OCI-M1 (cell line): ENCODE measurements at regions not wholly inside any gene's neighbourhood (a gene's known extent, or its start where the extent isn't known, plus 50 kb on each side); places are given as distances from the start of the nearest gene placed in this dataset.

Experiments used
- DNase-seq: peaks from one replicate; lab custom pipeline; 2025; lab: John Stamatoyannopoulos, UW

- DNase-seq = no peak
Measured at GRCh38 chr17:65405563-65405962, 155.9 kb downstream of the AXIN2 start.

DNA sequence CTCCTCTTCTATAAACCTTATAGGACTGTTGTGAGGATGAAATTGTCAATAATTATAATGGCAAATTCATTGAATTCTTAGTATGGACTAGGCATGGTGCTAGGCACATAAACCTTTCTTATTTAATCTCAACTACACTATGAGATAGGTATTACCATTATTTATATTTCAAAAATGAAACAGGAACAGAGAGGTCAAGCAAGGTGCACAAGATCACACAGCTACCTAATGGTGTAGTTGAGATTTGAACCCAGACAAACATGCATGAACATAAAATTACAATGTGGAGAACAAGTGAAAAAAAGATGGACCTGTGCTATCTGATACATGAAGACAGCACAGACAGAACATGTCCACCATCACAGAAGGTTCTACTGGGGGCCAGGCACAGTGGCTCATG lies 156.7 kb downstream of the AXIN2 start:
- no peak for DNase-seq

- DNase-seq = no peak
Measured at GRCh38 chr17:65403626-65404025, 157.8 kb downstream of the AXIN2 start.

- no peak for DNase-seq
Measured at GRCh38 chr17:65402513-65403496, 158.6 kb downstream of the AXIN2 start.

DNA sequence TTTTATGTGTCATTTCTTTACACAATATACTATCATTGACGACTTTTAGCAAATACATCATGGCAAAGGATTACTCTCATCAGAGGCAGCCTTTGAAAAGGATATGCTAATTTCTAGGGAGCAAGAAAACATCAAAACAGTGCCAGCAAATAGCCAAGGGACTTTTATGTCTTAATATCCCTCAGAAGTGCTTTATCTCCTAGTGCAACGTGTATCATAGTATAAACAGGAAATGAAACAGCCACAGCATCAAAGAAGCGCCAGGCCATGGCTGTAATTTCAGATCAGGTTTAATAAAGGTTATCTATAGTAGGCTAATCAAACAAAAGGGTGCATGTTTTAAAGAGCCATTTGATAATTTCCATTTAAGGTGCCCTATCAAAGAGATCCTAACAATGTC lies 159.9 kb downstream of the AXIN2 start:
- no peak for DNase-seq

- DNase-seq = no peak
Measured at GRCh38 chr17:65400701-65401100, 160.7 kb downstream of the AXIN2 start.

GRCh38 chr17:65398040-65398787 lies 163.2 kb downstream of the AXIN2 start:
- no peak for DNase-seq

GRCh38 chr17:65395924-65396323 lies 165.5 kb downstream of the AXIN2 start:
- DNase-seq = no peak

GRCh38 chr17:65394811-65395472 lies 166.5 kb downstream of the AXIN2 start:
- no peak for DNase-seq

- DNase-seq = no peak
Measured at GRCh38 chr17:65393514-65393913, 167.9 kb downstream of the AXIN2 start.

- DNase-seq = no peak
Measured at GRCh38 chr17:65389949-65390348, 171.5 kb downstream of the AXIN2 start.

- no peak for DNase-seq
Measured at GRCh38 chr17:65389426-65389825, 172.0 kb downstream of the AXIN2 start.

GRCh38 chr17:65388911-65389310 lies 172.5 kb downstream of the AXIN2 start:
- DNase-seq = no peak

DNA sequence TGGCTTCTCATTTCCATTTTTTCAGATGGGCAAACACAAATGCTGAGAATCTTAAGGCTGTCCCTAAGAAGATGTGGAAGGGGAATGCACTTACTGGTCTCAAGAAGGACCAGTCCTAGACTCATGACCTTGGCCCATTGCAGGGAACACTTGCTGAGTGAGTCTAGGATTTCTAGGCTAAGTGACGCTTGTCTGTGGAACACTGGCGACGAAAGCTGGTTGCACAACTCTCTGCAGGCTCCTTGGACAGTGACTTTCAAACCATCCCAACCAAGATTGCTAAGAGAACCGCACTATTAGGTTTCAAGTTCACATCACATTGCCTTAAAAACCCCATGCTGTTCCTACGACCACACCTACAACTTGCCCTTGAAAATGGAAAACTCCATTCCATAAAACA lies 174.1 kb downstream of the AXIN2 start:
- DNase-seq = no peak

DNA sequence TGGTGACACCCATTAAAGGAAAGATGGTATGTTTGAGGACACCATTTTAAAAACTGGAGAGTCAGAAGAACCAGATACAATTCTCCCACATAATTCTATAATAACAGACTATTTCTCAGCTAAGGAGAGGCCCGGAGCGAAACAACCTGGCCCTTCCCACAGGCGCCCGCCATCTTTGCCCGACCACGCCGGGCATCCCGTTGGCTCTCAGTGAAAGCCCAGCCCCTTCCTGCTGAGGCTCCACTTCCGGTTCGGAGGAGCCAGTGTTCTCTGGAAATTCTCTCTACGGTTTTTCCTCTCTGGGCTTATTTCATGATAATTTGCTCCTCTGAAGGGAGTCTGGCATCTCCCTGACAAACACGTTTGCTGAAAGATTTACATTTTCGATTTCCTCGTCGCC lies 175.7 kb downstream of the AXIN2 start:
- no peak for DNase-seq

DNA sequence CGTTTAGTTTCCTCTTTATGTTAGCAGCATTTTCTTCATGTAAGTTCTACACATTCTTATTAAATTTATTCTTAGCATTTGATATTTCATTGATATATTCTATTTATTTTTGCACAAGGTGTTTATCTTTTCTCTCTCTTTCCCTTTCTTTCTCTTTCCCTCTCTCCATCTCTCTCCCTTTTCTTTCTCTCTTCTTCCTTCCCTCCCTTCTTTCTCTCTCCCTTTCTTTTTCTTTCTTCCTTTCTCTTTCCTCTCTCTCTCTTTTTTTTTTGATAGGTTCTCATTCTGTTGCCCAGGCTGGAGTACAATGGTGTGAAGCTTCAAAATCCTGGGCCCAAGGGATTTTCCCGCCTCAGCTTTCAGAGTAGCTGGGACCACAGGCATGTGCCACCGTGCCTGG lies 176.4 kb downstream of the AXIN2 start:
- no peak for DNase-seq

- DNase-seq = no peak
Measured at GRCh38 chr17:65381152-65381551, 180.3 kb downstream of the AXIN2 start.

GRCh38 chr17:65374966-65375365 lies 186.5 kb downstream of the AXIN2 start:
- DNase-seq = no peak

- no peak for DNase-seq
Measured at GRCh38 chr17:65371702-65372101, 189.7 kb downstream of the AXIN2 start.

- DNase-seq = peak; percentile 36
Measured at GRCh38 chr17:65370669-65371131, 190.7 kb downstream of the AXIN2 start.

DNA sequence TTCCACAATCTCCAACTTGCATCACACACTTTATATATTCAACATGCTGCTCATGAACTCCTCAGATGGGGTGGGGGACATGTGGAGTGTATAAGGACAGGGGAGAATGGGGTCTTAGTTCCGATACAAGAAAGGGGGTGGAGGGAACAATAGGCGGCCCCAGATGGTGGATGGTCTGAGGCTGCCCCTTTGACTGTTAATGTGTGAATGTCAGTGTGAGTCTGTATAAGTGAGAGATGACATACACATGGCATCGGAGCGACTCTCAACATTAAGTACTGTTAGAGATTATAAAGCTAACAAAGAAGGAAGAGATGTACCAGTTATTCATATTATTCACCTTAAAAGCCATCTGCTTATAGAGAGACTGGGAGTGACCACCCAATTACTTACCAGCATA lies 193.1 kb downstream of the AXIN2 start:
- DNase-seq = no peak

GRCh38 chr17:65366102-65366844 lies 195.2 kb downstream of the AXIN2 start:
- no peak for DNase-seq
